ENCODE measurements at regions not wholly inside any gene's neighbourhood (a gene's known extent, or its start where the extent isn't known, plus 50 kb on each side); places are given as distances from the start of the nearest gene placed in this dataset.

- POLR2A ChIA-PET (ENCODE audit: unreplicated experiment), result interaction anchor here (0.6 kb wide), 1 partner anchor 99 kb away, joined by 3 read pairs; no protein-coding TSS in a partner anchor
- Histone ChIP-seq H3K27ac (ENCODE audit: low read length) (peak overlapping the region; percentile 98), H3K9ac (ENCODE audit: low read length) (peak overlapping the region; percentile 81), H3K36me3 (ENCODE audit: low read depth, low read length) (no peaks in the 10 kb centered on the region), H3K27me3 (ENCODE audit: low read length) (no peaks in the 10 kb centered on the region), H2AFZ (ENCODE audit: low read length) (no peak overlapping the region), H3K79me2 (ENCODE audit: low read length) (no peaks in the 10 kb centered on the region), H4K20me1 (ENCODE audit: low read length) (no peaks in the 10 kb centered on the region), H3K9me3 (ENCODE audit: low read length) (no peaks in the 10 kb centered on the region), H3K4me1 (ENCODE audit: insufficient read depth, low read length) (peaks cover 60% of the 10 kb centered on the region), H3K4me3 (ENCODE audit: low read length) (no peak overlapping the region), H3K4me2 (ENCODE audit: low read length) (peak overlapping the region; percentile 52; the same call in 1 of the 2 replicates), H3F3A (ENCODE audit: low read length, unreplicated experiment) (no peaks in the 10 kb centered on the region), H3K9me2 (replicated peaks; ENCODE audit: low read length) (no peaks in the 10 kb centered on the region)
- no TSS peak for BruUV-seq (replicated peaks)
- no peak for TF ChIP-seq EZH2phosphoT487 (IDR thresholded peaks at IDR 0.05; ENCODE audit: borderline replicate concordance, low read length)
- no peak for TF ChIP-seq CTCF (conservative IDR thresholded peaks at IDR 0.05; ENCODE audit: low read depth, low read length)
- TF ChIP-seq EZH2 (IDR thresholded peaks at IDR 0.05; ENCODE audit: low read length, unreplicated experiment), result no peak
- CTCF ChIA-PET, result interaction anchor here (0.6 kb wide), 1 partner anchor 15 kb away, joined by 3 read pairs; no protein-coding TSS in a partner anchor
- ATAC-seq, result peak; percentile 92
- peak; percentile 97 for DNase-seq
- intact Hi-C loops (cut with micrococcal nuclease), result loop anchor here (1.0 to 2.0 kb wide), 6 partner anchors 10 to 308 kb away; partner anchors contain the start of gene GRB10
These were observed 50.0 kb upstream of the GRB10 start for GRCh38 chr7:50832744-50833143.

All from PC-3 (cell line).